Thyroid gland (tissue), 4 donors: ENCODE measurements at regions not wholly inside any gene's neighbourhood (a gene's known extent, or its start where the extent isn't known, plus 50 kb on each side); places are given as distances from the start of the nearest gene placed in this dataset.

Experiments
- DNase-seq, 2 donors: peaks; one replicate each; pipeline ENCODE4 v3.0.0-alpha.2; 2019
- H3K27ac ChIP-seq, 3 donors: fragments of 200-600 bp; sonication (generic); 1 replicate in 2 of 3; 2 replicates in 1 of 3; pipeline ENCODE4 v1.5.1; 2016 to 2019; ENCODE audit warnings: mild to moderate bottlenecking in 1 of 3, moderate library complexity in 1 of 3
- H3K27me3 ChIP-seq: fragments of 200-600 bp; sonication (generic); one replicate; pipeline ENCODE4 v1.5.1; 2019
- H3K36me3 ChIP-seq, 2 donors: fragments of 200-600 bp; sonication (generic); one replicate each; pipeline ENCODE4 v1.5.1; 2016 to 2019
- H3K4me1 ChIP-seq, 2 donors: fragments of 200-600 bp; sonication (generic); one replicate each; pipeline ENCODE4 v1.5.1; 2017 to 2019
- H3K4me3 ChIP-seq, 3 donors: fragments of 200-600 bp; sonication (generic); replicated peaks in 1 of 3; 1 replicate in 2 of 3; 2 replicates in 1 of 3; pipeline ENCODE4 v1.5.1; 2016; ENCODE audit warnings: mild to moderate bottlenecking in 1 of 3
- H3K9me3 ChIP-seq: fragments of 200-600 bp; sonication (generic); one replicate; pipeline ENCODE4 v1.5.1; 2017
- CTCF ChIP-seq, 6 experiments: fragments of 200-600 bp in 3 of 6; fragments of 450-650 bp in 3 of 6; sonication (generic) in 3 of 6; IDR thresholded peaks; one replicate each; pipeline ENCODE4 v1.5.1; 2016 to 2019; ENCODE audit warnings: antibody characterized with exemption in 6 of 6, mild to moderate bottlenecking in 2 of 6, inconsistent platforms in 1 of 6, moderate library complexity in 1 of 6
- POLR2A ChIP-seq, 2 donors: fragments of 450-650 bp; IDR thresholded peaks; one replicate each; pipeline ENCODE4 v1.6.1; 2017; ENCODE audit warnings: antibody characterized with exemption in 2 of 2, mild to moderate bottlenecking in 2 of 2, moderate library complexity in 1 of 2
- WGBS, 2 donors: methylation state at CpG; one replicate each; pipeline ENCODE4 v1.1.5; 2017; 5-methylcytosine and 5-hydroxymethylcytosine counted together
- intact Hi-C: fragments of 100-400 bp; cut with DNase I; formaldehyde crosslinking; loops from one replicate; pipeline ENCODE4 v1.15.1; 2023

GRCh38 chr16:87246269-87247065 lies 70.7 kb downstream of the C16orf95 start:
- TF ChIP-seq CTCF (IDR thresholded peaks at IDR 0.05): no peak
- TF ChIP-seq POLR2A (IDR thresholded peaks at IDR 0.05): no peak
- WGBS, 2 donors: 70 to 72% methylated on average over 14 of the region's 14 CpGs
- H3K27me3 ChIP-seq: no peaks in the 10 kb centered on the region
- no peaks in the 10 kb centered on the region for H3K9me3 ChIP-seq
- intact Hi-C loops: no loop called here
- no peaks in the 10 kb centered on the region for H3K36me3 ChIP-seq
- no peak overlapping the region for H3K4me3 ChIP-seq
- no peak overlapping the region for H3K27ac ChIP-seq
- no peak for DNase-seq
- H3K4me1 ChIP-seq: no peaks in the 10 kb centered on the region

- WGBS, 2 donors: 64 to 77% methylated on average over 3 of the region's 3 CpGs
- DNase-seq: no peak
- Histone ChIP-seq H3K36me3 (no peaks in the 10 kb centered on the region), H3K27ac (no peak overlapping the region), H3K9me3 (no peaks in the 10 kb centered on the region), H3K27me3 (no peaks in the 10 kb centered on the region), H3K4me3 (no peak overlapping the region), H3K4me1 (no peaks in the 10 kb centered on the region)
- intact Hi-C loops: no loop called here
- TF ChIP-seq POLR2A (IDR thresholded peaks at IDR 0.05): no peak
- no peak for TF ChIP-seq CTCF (IDR thresholded peaks at IDR 0.05)
These were observed 68.5 kb downstream of the C16orf95 start for GRCh38 chr16:87248714-87249113.

- WGBS, 2 donors: 90 to 92% methylated on average over 8 to 10 of the region's 10 CpGs
- Histone ChIP-seq H3K27me3 (no peaks in the 10 kb centered on the region), H3K4me1 (no peaks in the 10 kb centered on the region), H3K27ac (no peak overlapping the region), H3K9me3 (no peaks in the 10 kb centered on the region), H3K36me3 (no peaks in the 10 kb centered on the region), H3K4me3 (no peak overlapping the region)
- no peak for DNase-seq
- TF ChIP-seq POLR2A (IDR thresholded peaks at IDR 0.05) (no peak), CTCF (IDR thresholded peaks at IDR 0.05) (no peak)
- intact Hi-C loops: no loop called here
These were observed 67.8 kb downstream of the C16orf95 start for GRCh38 chr16:87249425-87249824.

- intact Hi-C loops: no loop called here
- H3K9me3 ChIP-seq: no peaks in the 10 kb centered on the region
- TF ChIP-seq POLR2A (IDR thresholded peaks at IDR 0.05) (no peak), CTCF (IDR thresholded peaks at IDR 0.05) (no peak)
- H3K27me3 ChIP-seq: no peaks in the 10 kb centered on the region
- H3K4me3 ChIP-seq: no peak overlapping the region
- no peak overlapping the region for H3K27ac ChIP-seq
- no peaks in the 10 kb centered on the region for H3K4me1 ChIP-seq
- WGBS, 2 donors: 73 to 89% methylated on average over 2 of the region's 2 CpGs
- no peaks in the 10 kb centered on the region for H3K36me3 ChIP-seq
- DNase-seq: no peak
These were observed 66.7 kb downstream of the C16orf95 start for GRCh38 chr16:87250431-87250960.

GRCh38 chr16:87252269-87252970 lies 64.8 kb downstream of the C16orf95 start:
- WGBS, 2 donors: 85 to 88% methylated on average over 12 of the region's 12 CpGs
- Histone ChIP-seq H3K9me3 (no peaks in the 10 kb centered on the region), H3K4me1 (no peaks in the 10 kb centered on the region), H3K27me3 (no peaks in the 10 kb centered on the region), H3K27ac (no peak overlapping the region), H3K36me3 (no peaks in the 10 kb centered on the region), H3K4me3 (no peak overlapping the region)
- no peak for DNase-seq
- TF ChIP-seq CTCF (IDR thresholded peaks at IDR 0.05) (no peak), POLR2A (IDR thresholded peaks at IDR 0.05) (no peak)
- intact Hi-C loops: no loop called here
